Heart left ventricle (tissue), 13 donors: ENCODE measurements at regions not wholly inside any gene's neighbourhood (a gene's known extent, or its start where the extent isn't known, plus 50 kb on each side); places are given as distances from the start of the nearest gene placed in this dataset.

ENCODE experiments used
- CTCF ChIP-seq, 12 donors: fragments of 200-600 bp; sonication (generic) in 4 of 12; IDR thresholded peaks; one replicate each; pipeline versions ENCODE4 v1.5.0 to v1.8.0; 2018 to 2022; ENCODE audit warnings: antibody characterized with exemption in 12 of 12, mild to moderate bottlenecking in 5 of 12
- POLR2A ChIP-seq, 2 donors: fragments of 450-650 bp; IDR thresholded peaks; one replicate each; pipeline ENCODE4 v1.6.1; 2017; ENCODE audit warnings: antibody characterized with exemption in 2 of 2, mild to moderate bottlenecking in 2 of 2, moderate library complexity in 2 of 2
- donor health status: ischemic (EF 13 %, LVEDD 7.1; RV severe dilation, severe dysfunction).
- donor health status: DM: no; HTN: yes; CAD: no.
- donor health status: DM: no; HTN: no; CAD: no.
- donor health status: ischemic (EF 25% LVEDD 6.9; RV normal size, moderate dysfunction).
- donor health status: ischemic (EF 25% LVEDD 5.7; RV mildly dilated, moderate dysfunction).
- donor health status: ischemic (EF 35%, LVEDD 5.7; RV mildly dilated, moderate dysfunction).
- donor health status: nonischemic (EF 11% LVEDD 7.7; RV severe dilation, severe dysfunction).
- donor health status: DM: yes; HTN: yes; CAD: no.
- donor health status: PGD.
- donor health status: ischemic (EF 29% LVEDD 5.4; RV normal size, mild dysfunction).
- donor health status: nonischemic (EF 23%, LVEDD 6.1; RV moderate dilation, normal function).

- TF ChIP-seq CTCF (IDR thresholded peaks at IDR 0.05), result no peak
- no peak for TF ChIP-seq POLR2A (IDR thresholded peaks at IDR 0.05)
Observed at GRCh38 chr13:82847595-82847994, 1034.7 kb downstream of the SLITRK1 start.
